ENCODE measurements at regions not wholly inside any gene's neighbourhood (a gene's known extent, or its start where the extent isn't known, plus 50 kb on each side); places are given as distances from the start of the nearest gene placed in this dataset.

DNA sequence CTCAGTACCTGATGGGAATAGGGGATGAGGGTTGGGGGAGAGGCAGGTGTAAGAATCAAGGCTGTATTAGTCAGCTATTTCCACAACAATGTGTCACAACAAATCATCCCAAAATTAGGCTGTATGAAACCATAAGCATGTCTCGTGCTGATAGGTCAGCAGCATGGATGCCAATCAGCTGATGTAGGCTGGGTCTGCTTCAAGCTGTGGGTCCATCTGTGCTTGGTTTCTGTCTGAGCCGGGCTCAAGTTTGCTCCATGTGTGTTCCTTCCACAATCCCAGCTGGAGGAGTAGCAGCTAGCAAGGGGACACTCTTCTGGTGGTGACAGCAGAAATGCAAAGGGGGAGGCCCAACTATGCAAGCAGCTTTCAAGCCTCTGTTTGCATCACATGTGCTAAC is 97.9 kb upstream of the ZNF746 start:
- Histone ChIP-seq H2BK15ac (ENCODE audit: low read length) (no peak overlapping the region), H3K4me2 (ENCODE audit: insufficient read depth, low read length, poor library complexity, severe bottlenecking) (no peak overlapping the region), H3K27ac (replicated peaks; ENCODE audit: low read length) (no peak overlapping the region), H4K91ac (ENCODE audit: low read depth, low read length, poor library complexity) (no peak overlapping the region), H4K8ac (ENCODE audit: low read depth, low read length) (no peak overlapping the region), H2BK120ac (ENCODE audit: low read depth, low read length) (no peak overlapping the region), H3K27me3 (ENCODE audit: control insufficient read depth in 3 of 3, insufficient read depth in 3 of 3, low read depth in 1 of 3, low read length in 3 of 3) (no peaks in the 10 kb centered on the region), H3K4me1 (ENCODE audit: control insufficient read depth in 2 of 2, insufficient read depth in 1 of 2, low read depth in 1 of 2, low read length in 2 of 2) (no peaks in the 10 kb centered on the region), H3K79me1 (ENCODE audit: low read depth, low read length) (no peaks in the 10 kb centered on the region), H3K4me3 (ENCODE audit: low read length in 2 of 2) (no peak overlapping the region), H2BK12ac (ENCODE audit: low read length) (no peak overlapping the region), H3K4ac (ENCODE audit: low read length) (no peak overlapping the region), H3K23ac (ENCODE audit: low read depth, low read length, poor library complexity) (no peak overlapping the region), H3K18ac (ENCODE audit: low read length) (no peak overlapping the region), H2BK5ac (ENCODE audit: low read length) (no peak overlapping the region), H2AK5ac (ENCODE audit: low read depth, low read length) (no peak overlapping the region), H3K9ac (ENCODE audit: low read depth, low read length, poor library complexity) (no peak overlapping the region), H3K36me3 (replicated peaks in 1 of 2; ENCODE audit: control insufficient read depth in 2 of 2, insufficient read depth in 2 of 2, low read length in 2 of 2) (peaks cover 23 to 84% of the 10 kb centered on the region in 2 donors), H2AFZ (ENCODE audit: low read length) (no peak overlapping the region), H3K14ac (ENCODE audit: low read length) (no peak overlapping the region), H3K9me3 (replicated peaks in 1 of 2; ENCODE audit: control insufficient read depth in 2 of 2, insufficient read depth in 1 of 2, low read depth in 1 of 2, low read length in 2 of 2) (no peaks in the 10 kb centered on the region)
- no CpG with 5 or more reads among the region's 2 CpGs for WGBS, 2 donors (ENCODE audit: extremely low coverage in 2 of 2, insufficient read length in 2 of 2, insufficient replicate concordance in 1 of 2)
- no peak for DNase-seq (ENCODE audit: low spot score)

- H2AK5ac ChIP-seq (ENCODE audit: low read depth, low read length): no peak overlapping the region
- H3K4me2 ChIP-seq (ENCODE audit: insufficient read depth, low read length, poor library complexity, severe bottlenecking): no peak overlapping the region
- no peak for DNase-seq (ENCODE audit: low spot score)
- H3K14ac ChIP-seq (ENCODE audit: low read length): no peak overlapping the region
- no peaks in the 10 kb centered on the region for H3K4me1 ChIP-seq (ENCODE audit: control insufficient read depth in 2 of 2, insufficient read depth in 1 of 2, low read depth in 1 of 2, low read length in 2 of 2)
- H3K9ac ChIP-seq (ENCODE audit: low read depth, low read length, poor library complexity): no peak overlapping the region
- no peaks in the 10 kb centered on the region for H3K9me3 ChIP-seq (replicated peaks in 1 of 2; ENCODE audit: control insufficient read depth in 2 of 2, insufficient read depth in 1 of 2, low read depth in 1 of 2, low read length in 2 of 2)
- no peaks in the 10 kb centered on the region for H3K79me1 ChIP-seq (ENCODE audit: low read depth, low read length)
- H4K8ac ChIP-seq (ENCODE audit: low read depth, low read length): no peak overlapping the region
- no peak overlapping the region for H2BK12ac ChIP-seq (ENCODE audit: low read length)
- no peak overlapping the region for H2AFZ ChIP-seq (ENCODE audit: low read length)
- no peak overlapping the region for H3K23ac ChIP-seq (ENCODE audit: low read depth, low read length, poor library complexity)
- WGBS, 2 donors (ENCODE audit: extremely low coverage in 2 of 2, insufficient read length in 2 of 2, insufficient replicate concordance in 1 of 2): no CpG with 5 or more reads among the region's 4 CpGs
- H3K18ac ChIP-seq (ENCODE audit: low read length): no peak overlapping the region
- H4K91ac ChIP-seq (ENCODE audit: low read depth, low read length, poor library complexity): no peak overlapping the region
- no peak overlapping the region for H2BK120ac ChIP-seq (ENCODE audit: low read depth, low read length)
- no peak overlapping the region for H3K4me3 ChIP-seq (ENCODE audit: low read length in 2 of 2)
- no peak overlapping the region for H3K27ac ChIP-seq (replicated peaks; ENCODE audit: low read length)
- peaks cover 24 to 83% of the 10 kb centered on the region in 2 donors for H3K36me3 ChIP-seq (replicated peaks in 1 of 2; ENCODE audit: control insufficient read depth in 2 of 2, insufficient read depth in 2 of 2, low read length in 2 of 2)
- H2BK5ac ChIP-seq (ENCODE audit: low read length): no peak overlapping the region
- no peaks in the 10 kb centered on the region for H3K27me3 ChIP-seq (ENCODE audit: control insufficient read depth in 3 of 3, insufficient read depth in 3 of 3, low read depth in 1 of 3, low read length in 3 of 3)
- H3K4ac ChIP-seq (ENCODE audit: low read length): no peak overlapping the region
- H2BK15ac ChIP-seq (ENCODE audit: low read length): no peak overlapping the region
Measured at GRCh38 chr7:149595078-149595477, 97.5 kb upstream of the ZNF746 start.

GRCh38 chr7:149588930-149589329 is 91.3 kb upstream of the ZNF746 start:
- no peak for DNase-seq (ENCODE audit: low spot score)
- H2AFZ ChIP-seq (ENCODE audit: low read length): no peak overlapping the region
- WGBS, 2 donors (ENCODE audit: extremely low coverage in 2 of 2, insufficient read length in 2 of 2, insufficient replicate concordance in 1 of 2): no CpG with 5 or more reads among the region's 1 CpG
- H3K4me1 ChIP-seq (ENCODE audit: control insufficient read depth in 2 of 2, insufficient read depth in 1 of 2, low read depth in 1 of 2, low read length in 2 of 2): no peaks in the 10 kb centered on the region
- no peaks in the 10 kb centered on the region for H3K27me3 ChIP-seq (ENCODE audit: control insufficient read depth in 3 of 3, insufficient read depth in 3 of 3, low read depth in 1 of 3, low read length in 3 of 3)
- no peak overlapping the region for H4K91ac ChIP-seq (ENCODE audit: low read depth, low read length, poor library complexity)
- H2AK5ac ChIP-seq (ENCODE audit: low read depth, low read length): no peak overlapping the region
- no peak overlapping the region for H2BK120ac ChIP-seq (ENCODE audit: low read depth, low read length)
- no peak overlapping the region for H4K8ac ChIP-seq (ENCODE audit: low read depth, low read length)
- no peak overlapping the region for H3K4me2 ChIP-seq (ENCODE audit: insufficient read depth, low read length, poor library complexity, severe bottlenecking)
- no peak overlapping the region for H3K4ac ChIP-seq (ENCODE audit: low read length)
- H3K14ac ChIP-seq (ENCODE audit: low read length): no peak overlapping the region
- no peak overlapping the region for H2BK5ac ChIP-seq (ENCODE audit: low read length)
- H2BK12ac ChIP-seq (ENCODE audit: low read length): no peak overlapping the region
- no peaks in the 10 kb centered on the region for H3K79me1 ChIP-seq (ENCODE audit: low read depth, low read length)
- H3K18ac ChIP-seq (ENCODE audit: low read length): no peak overlapping the region
- H3K9me3 ChIP-seq (replicated peaks in 1 of 2; ENCODE audit: control insufficient read depth in 2 of 2, insufficient read depth in 1 of 2, low read depth in 1 of 2, low read length in 2 of 2): peaks cover 6 to 9% of the 10 kb centered on the region in 2 donors
- H3K9ac ChIP-seq (ENCODE audit: low read depth, low read length, poor library complexity): no peak overlapping the region
- H3K36me3 ChIP-seq (replicated peaks in 1 of 2; ENCODE audit: control insufficient read depth in 2 of 2, insufficient read depth in 2 of 2, low read length in 2 of 2): peaks cover 32 to 90% of the 10 kb centered on the region in 2 donors
- no peak overlapping the region for H3K4me3 ChIP-seq (ENCODE audit: low read length in 2 of 2)
- H2BK15ac ChIP-seq (ENCODE audit: low read length): no peak overlapping the region
- no peak overlapping the region for H3K27ac ChIP-seq (replicated peaks; ENCODE audit: low read length)
- H3K23ac ChIP-seq (ENCODE audit: low read depth, low read length, poor library complexity): no peak overlapping the region

DNA sequence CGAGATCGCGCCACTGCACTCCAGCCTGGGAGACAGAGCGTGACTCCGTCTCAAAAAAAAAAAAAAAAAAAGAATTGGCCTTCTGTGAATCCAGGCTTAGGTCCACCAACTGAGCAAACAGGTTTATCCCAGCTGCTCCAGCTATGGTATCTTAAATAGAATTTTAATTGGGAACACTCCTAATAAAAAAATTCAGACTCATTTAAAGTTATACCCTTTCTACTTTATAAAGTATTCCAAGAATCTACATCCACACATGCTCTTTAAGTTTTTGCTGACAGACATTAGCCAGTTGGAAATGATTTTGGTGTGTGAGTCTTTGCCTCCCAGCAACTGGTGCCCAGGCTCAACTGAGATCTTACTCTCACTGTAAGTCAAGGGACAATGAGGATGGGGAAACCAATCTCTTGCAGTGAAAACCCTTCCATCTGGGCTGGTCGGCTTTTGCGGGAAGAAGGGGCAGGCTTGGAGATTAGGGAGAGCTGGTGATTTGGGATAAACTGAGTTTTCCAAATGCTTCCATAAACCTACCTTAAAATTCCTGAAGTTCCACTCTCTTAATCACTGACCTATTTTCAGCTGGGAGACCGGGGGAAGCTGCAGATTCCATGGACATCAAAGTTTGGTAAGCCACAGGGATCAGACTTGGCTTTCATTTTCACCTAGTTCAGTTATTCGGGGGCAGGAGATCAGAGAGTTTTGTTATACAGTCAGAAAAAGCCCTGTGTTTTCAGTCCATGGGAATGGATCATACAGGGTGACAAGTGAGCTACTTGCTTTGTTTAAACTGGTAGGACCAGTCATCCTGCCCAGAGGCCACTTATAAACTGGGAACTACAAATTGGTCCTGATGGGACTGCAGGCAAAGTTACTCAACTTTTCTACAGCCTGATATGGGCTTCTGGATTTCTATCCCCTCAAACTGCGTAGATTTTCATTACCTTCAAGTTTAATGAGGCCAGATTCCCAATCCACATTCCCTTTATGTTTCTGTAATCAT is 89.3 kb upstream of the ZNF746 start:
- H2AFZ ChIP-seq (ENCODE audit: low read length): no peak overlapping the region

More for the DNA sequence above, 89.3 kb upstream of the ZNF746 start:
- H3K27me3 ChIP-seq (ENCODE audit: control insufficient read depth in 3 of 3, insufficient read depth in 3 of 3, low read depth in 1 of 3, low read length in 3 of 3): no peaks in the 10 kb centered on the region
- no peak overlapping the region for H3K4me2 ChIP-seq (ENCODE audit: insufficient read depth, low read length, poor library complexity, severe bottlenecking)
- no peak overlapping the region for H2BK5ac ChIP-seq (ENCODE audit: low read length)
- H3K4me1 ChIP-seq (ENCODE audit: control insufficient read depth in 2 of 2, insufficient read depth in 1 of 2, low read depth in 1 of 2, low read length in 2 of 2): no peaks in the 10 kb centered on the region
- H2BK15ac ChIP-seq (ENCODE audit: low read length): no peak overlapping the region
- H2AK5ac ChIP-seq (ENCODE audit: low read depth, low read length): no peak overlapping the region
- H4K91ac ChIP-seq (ENCODE audit: low read depth, low read length, poor library complexity): no peak overlapping the region
- no peaks in the 10 kb centered on the region for H3K79me1 ChIP-seq (ENCODE audit: low read depth, low read length)
- H2BK12ac ChIP-seq (ENCODE audit: low read length): no peak overlapping the region
- no peak overlapping the region for H3K4ac ChIP-seq (ENCODE audit: low read length)
- H4K8ac ChIP-seq (ENCODE audit: low read depth, low read length): no peak overlapping the region
- H3K14ac ChIP-seq (ENCODE audit: low read length): no peak overlapping the region
- no CpG with 5 or more reads among the region's 10 CpGs for WGBS, 2 donors (ENCODE audit: extremely low coverage in 2 of 2, insufficient read length in 2 of 2, insufficient replicate concordance in 1 of 2)
- no peak overlapping the region for H3K23ac ChIP-seq (ENCODE audit: low read depth, low read length, poor library complexity)
- peaks cover 34 to 90% of the 10 kb centered on the region in 2 donors for H3K36me3 ChIP-seq (replicated peaks in 1 of 2; ENCODE audit: control insufficient read depth in 2 of 2, insufficient read depth in 2 of 2, low read length in 2 of 2)
- peaks cover 13 to 20% of the 10 kb centered on the region in 2 donors for H3K9me3 ChIP-seq (replicated peaks in 1 of 2; ENCODE audit: control insufficient read depth in 2 of 2, insufficient read depth in 1 of 2, low read depth in 1 of 2, low read length in 2 of 2)
- no peak overlapping the region for H3K18ac ChIP-seq (ENCODE audit: low read length)
- no peak overlapping the region for H2BK120ac ChIP-seq (ENCODE audit: low read depth, low read length)
- DNase-seq (ENCODE audit: low spot score): no peak
- H3K4me3 ChIP-seq (ENCODE audit: low read length in 2 of 2): no peak overlapping the region
- H3K9ac ChIP-seq (ENCODE audit: low read depth, low read length, poor library complexity): no peak overlapping the region
- no peak overlapping the region for H3K27ac ChIP-seq (replicated peaks; ENCODE audit: low read length)
